ENCODE measurements at regions not wholly inside any gene's neighbourhood (a gene's known extent, or its start where the extent isn't known, plus 50 kb on each side); places are given as distances from the start of the nearest gene placed in this dataset.
A peak's percentile ranks its signal among the peaks of the same experiment; 100 is the strongest.

DNA sequence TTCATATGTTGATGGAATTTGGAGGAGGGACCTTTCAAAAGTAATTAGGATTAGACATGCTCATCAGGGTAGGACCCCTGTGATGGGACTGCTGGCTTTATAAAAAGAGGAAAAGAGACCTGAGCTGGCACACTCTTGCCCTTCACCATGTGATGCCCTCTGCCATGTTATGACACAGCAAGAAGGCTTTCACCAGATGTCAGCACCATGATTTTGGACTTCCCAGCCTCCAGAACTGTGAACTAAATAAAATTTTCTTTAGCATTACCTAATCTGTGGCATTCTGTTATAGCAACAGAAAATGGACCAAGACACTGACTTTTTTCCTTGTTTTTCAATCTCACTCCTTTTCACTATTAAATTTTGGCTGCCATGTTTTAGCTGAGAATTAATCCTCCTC lies 105.0 kb upstream of the TMPO start:
- no peaks in the 10 kb centered on the region for H3K9me3 ChIP-seq
- no peaks in the 10 kb centered on the region for H3K27me3 ChIP-seq
- intact Hi-C loops (cut with DNase I; ENCODE audit: low total_unique reads) = no loop called here
- no peaks in the 10 kb centered on the region for H3K4me1 ChIP-seq
- H3K4me3 ChIP-seq = no peak overlapping the region
- TF ChIP-seq POLR2A (IDR thresholded peaks at IDR 0.05) (no peak), POLR2AphosphoS5 (IDR thresholded peaks at IDR 0.05) (no peak)
- TF ChIP-seq, protein P1, sequence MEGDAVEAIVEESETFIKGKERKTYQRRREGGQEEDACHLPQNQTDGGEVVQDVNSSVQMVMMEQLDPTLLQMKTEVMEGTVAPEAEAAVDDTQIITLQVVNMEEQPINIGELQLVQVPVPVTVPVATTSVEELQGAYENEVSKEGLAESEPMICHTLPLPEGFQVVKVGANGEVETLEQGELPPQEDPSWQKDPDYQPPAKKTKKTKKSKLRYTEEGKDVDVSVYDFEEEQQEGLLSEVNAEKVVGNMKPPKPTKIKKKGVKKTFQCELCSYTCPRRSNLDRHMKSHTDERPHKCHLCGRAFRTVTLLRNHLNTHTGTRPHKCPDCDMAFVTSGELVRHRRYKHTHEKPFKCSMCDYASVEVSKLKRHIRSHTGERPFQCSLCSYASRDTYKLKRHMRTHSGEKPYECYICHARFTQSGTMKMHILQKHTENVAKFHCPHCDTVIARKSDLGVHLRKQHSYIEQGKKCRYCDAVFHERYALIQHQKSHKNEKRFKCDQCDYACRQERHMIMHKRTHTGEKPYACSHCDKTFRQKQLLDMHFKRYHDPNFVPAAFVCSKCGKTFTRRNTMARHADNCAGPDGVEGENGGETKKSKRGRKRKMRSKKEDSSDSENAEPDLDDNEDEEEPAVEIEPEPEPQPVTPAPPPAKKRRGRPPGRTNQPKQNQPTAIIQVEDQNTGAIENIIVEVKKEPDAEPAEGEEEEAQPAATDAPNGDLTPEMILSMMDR (IDR thresholded peaks at IDR 0.05) = no peak
- no peak overlapping the region for H3K27ac ChIP-seq
- H3K36me3 ChIP-seq = no peaks in the 10 kb centered on the region
- no peak for DNase-seq (ENCODE audit: low spot score in 2 of 2)

DNA sequence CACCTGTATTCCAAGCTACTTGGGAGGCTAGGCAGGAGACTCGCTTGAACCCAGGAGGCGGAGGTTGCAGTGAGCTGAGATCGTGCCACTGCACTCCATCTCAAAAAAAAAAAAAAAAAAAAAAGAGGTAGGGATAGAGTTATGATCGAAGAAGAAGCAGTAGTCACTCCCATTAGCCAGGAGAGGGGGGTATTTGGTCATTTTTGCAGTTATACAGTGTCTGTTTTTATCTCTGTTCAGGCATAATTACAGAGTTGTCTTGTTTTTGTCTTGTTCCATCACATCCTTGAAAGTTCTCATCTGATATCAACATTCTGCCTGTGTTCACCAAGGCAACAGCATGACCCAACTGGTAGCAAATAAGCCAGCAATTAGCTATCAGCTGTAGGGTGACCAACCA lies 98.5 kb upstream of the TMPO start:
- TF ChIP-seq POLR2A (IDR thresholded peaks at IDR 0.05) (no peak), POLR2AphosphoS5 (IDR thresholded peaks at IDR 0.05) (no peak)
- TF ChIP-seq, protein P1 (IDR thresholded peaks at IDR 0.05) = peak in 1 of 3 donors; percentile 14
- DNase-seq (ENCODE audit: low spot score in 2 of 2) = no peak
- no peak overlapping the region for H3K27ac ChIP-seq
- no peaks in the 10 kb centered on the region for H3K27me3 ChIP-seq
- no peaks in the 10 kb centered on the region for H3K36me3 ChIP-seq
- no peak overlapping the region for H3K4me3 ChIP-seq
- H3K9me3 ChIP-seq = no peaks in the 10 kb centered on the region
- peaks cover 0 to 4% of the 10 kb centered on the region in 2 donors for H3K4me1 ChIP-seq
- intact Hi-C loops (cut with DNase I; ENCODE audit: low total_unique reads) = no loop called here

DNA sequence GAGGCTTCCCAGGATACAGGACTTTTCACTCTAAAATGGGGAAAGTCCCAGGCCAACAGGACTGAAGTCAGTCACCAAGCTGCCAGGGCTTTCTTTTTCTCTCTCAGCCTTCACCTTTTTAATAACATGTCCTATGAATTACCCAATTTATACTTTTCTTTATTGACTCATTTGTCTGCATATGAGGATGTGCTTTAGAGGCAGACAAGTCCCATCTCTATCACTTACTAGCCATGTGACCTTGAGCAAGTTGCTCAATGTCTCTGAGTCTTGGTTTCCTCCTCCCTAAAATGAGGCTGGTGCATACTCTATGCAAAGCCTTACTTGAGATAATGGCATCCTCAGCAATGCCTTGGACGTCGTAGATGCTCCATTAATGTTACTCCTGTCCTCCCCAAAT lies 98.1 kb upstream of the TMPO start:
- TF ChIP-seq, protein P1 (IDR thresholded peaks at IDR 0.05) = no peak
- TF ChIP-seq POLR2AphosphoS5 (IDR thresholded peaks at IDR 0.05) = no peak
- TF ChIP-seq POLR2A (IDR thresholded peaks at IDR 0.05) = no peak
- intact Hi-C loops (cut with DNase I; ENCODE audit: low total_unique reads) = no loop called here
- Histone ChIP-seq H3K4me1 (peaks cover 0 to 4% of the 10 kb centered on the region in 2 donors), H3K27ac (no peak overlapping the region), H3K9me3 (no peaks in the 10 kb centered on the region), H3K27me3 (no peaks in the 10 kb centered on the region), H3K4me3 (no peak overlapping the region), H3K36me3 (no peaks in the 10 kb centered on the region)
- DNase-seq (ENCODE audit: low spot score in 2 of 2) = no peak

DNA sequence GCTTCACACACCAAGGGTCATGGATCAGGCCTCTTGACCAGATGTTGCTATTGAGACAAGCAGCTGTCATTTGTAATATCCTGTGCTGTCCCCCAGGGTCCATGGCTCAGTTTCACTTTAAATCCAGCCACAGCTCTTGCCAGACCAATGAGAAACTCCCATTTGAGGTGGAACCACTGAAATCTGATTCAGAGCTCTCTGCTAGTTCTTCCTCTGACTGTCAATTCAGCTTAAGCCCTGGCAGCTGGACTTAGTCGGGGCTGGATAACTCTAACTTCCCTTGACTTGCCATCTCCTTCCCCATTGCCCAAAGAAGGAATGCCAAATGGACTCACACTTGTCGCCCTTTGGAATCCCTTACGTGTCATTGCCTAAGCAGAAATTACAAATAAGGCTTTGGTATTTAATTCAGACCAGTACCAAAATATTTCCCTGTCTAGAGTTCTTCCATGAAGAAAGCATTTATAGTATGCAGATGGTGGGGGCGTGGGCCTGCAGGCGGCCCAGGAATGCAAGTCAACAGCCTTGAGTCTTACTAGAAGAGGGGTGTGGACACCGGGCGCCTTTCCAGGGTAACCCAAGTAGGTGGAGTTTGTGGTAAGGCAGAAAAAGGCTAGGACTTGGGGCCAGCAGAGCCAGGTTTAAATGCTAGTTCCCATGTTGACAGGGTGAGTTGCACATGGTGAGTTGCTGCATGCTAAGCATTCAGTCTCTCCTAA lies 96.9 kb upstream of the TMPO start:
- Histone ChIP-seq H3K27me3 (no peaks in the 10 kb centered on the region), H3K4me3 (peak overlapping the region in 1 of 3 donors; percentile 35), H3K9me3 (no peaks in the 10 kb centered on the region), H3K4me1 (peaks cover 0 to 4% of the 10 kb centered on the region in 2 donors), H3K36me3 (no peaks in the 10 kb centered on the region), H3K27ac (peak overlapping the region; percentile 86 to 88)
- peak; percentile 82 to 98 for DNase-seq (ENCODE audit: low spot score in 2 of 2)
- TF ChIP-seq POLR2AphosphoS5 (IDR thresholded peaks at IDR 0.05) (peak; percentile 40 to 58 (median 53)), POLR2A (IDR thresholded peaks at IDR 0.05) (no peak)
- intact Hi-C loops (cut with DNase I; ENCODE audit: low total_unique reads) = no loop called here

DNA sequence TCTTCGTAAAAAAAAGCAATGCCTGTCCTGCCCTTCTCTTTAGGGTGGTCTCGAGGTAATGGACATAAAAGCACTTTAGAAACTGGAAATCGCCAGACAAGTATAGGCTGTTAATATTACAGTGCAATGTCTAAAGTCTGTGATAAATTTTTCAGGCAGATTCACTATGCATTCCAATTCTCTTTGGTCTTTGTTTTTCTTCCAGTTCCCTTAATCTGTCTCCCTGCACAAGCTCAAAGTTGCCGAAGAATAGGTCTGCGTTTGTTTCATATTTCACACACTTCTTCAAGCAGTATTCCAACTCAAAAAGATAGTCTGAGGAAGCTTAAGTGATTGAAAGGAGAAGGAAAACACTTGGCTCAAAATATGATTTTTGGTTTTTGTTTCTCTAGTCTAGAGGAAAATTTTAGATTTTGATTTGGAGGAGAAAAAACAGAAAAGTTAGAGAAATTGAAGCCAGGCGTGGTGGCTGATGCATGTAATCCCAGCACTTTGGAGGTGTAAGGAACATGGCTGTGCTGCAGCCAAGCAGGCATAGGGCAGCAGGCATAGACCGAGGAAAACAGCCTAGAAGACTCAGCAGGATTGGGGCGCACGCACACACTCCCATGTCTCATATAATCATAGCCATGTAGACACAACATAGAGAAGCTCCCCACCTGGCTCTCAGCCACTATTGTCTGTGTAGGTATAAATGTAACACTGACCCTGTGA lies 96.2 kb upstream of the TMPO start:
- peak in 1 of 2 donors; percentile 21 for DNase-seq (ENCODE audit: low spot score in 2 of 2)
- TF ChIP-seq POLR2AphosphoS5 (IDR thresholded peaks at IDR 0.05) = no peak
- no peak for TF ChIP-seq POLR2A (IDR thresholded peaks at IDR 0.05)
- TF ChIP-seq, protein P1 (IDR thresholded peaks at IDR 0.05) = no peak
- Histone ChIP-seq H3K36me3 (no peaks in the 10 kb centered on the region), H3K9me3 (no peaks in the 10 kb centered on the region), H3K4me3 (peak overlapping the region in 1 of 3 donors; percentile 35), H3K27me3 (no peaks in the 10 kb centered on the region), H3K27ac (peak overlapping the region; percentile 86 to 88), H3K4me1 (peaks cover 0 to 4% of the 10 kb centered on the region in 2 donors)
- intact Hi-C loops (cut with DNase I; ENCODE audit: low total_unique reads) = no loop called here

All from breast epithelium (tissue), 4 donors.